ENCODE measurements at regions not wholly inside any gene's neighbourhood (a gene's known extent, or its start where the extent isn't known, plus 50 kb on each side); places are given as distances from the start of the nearest gene placed in this dataset.

DNA sequence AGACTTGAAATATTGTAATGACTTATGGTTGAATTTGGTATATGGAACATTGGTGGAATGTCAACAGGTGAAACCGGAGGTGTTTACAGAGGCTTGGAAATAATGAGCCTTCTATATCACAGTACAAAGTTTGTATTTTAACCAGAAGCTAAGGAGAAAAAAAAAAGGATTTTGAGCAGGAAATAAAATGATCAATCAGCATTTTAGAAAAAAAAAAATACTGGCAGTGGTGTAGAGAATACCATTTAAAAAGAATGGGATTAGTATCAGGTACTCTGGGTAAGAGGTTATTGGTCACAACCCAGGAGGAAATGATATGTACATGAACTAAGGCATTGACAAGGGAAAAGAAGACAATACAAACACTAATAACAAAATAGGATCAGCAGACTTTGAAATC, 587.1 kb upstream of the HTR2C start:
- TF ChIP-seq, protein P1, sequence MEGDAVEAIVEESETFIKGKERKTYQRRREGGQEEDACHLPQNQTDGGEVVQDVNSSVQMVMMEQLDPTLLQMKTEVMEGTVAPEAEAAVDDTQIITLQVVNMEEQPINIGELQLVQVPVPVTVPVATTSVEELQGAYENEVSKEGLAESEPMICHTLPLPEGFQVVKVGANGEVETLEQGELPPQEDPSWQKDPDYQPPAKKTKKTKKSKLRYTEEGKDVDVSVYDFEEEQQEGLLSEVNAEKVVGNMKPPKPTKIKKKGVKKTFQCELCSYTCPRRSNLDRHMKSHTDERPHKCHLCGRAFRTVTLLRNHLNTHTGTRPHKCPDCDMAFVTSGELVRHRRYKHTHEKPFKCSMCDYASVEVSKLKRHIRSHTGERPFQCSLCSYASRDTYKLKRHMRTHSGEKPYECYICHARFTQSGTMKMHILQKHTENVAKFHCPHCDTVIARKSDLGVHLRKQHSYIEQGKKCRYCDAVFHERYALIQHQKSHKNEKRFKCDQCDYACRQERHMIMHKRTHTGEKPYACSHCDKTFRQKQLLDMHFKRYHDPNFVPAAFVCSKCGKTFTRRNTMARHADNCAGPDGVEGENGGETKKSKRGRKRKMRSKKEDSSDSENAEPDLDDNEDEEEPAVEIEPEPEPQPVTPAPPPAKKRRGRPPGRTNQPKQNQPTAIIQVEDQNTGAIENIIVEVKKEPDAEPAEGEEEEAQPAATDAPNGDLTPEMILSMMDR (IDR thresholded peaks at IDR 0.05 in 8 of 11, conservative IDR thresholded peaks at IDR 0.05 in 3 of 11): no peak
- TF ChIP-seq POLR2A (IDR thresholded peaks at IDR 0.05): no peak
